PC-9 (cell line): ENCODE measurements at regions not wholly inside any gene's neighbourhood (a gene's known extent, or its start where the extent isn't known, plus 50 kb on each side); places are given as distances from the start of the nearest gene placed in this dataset.

Experiments
- BruUV-seq: library from RNA; stranded (reverse); fragments of 400-500 nt; replicated peaks from 2 replicates; lab custom pipeline; 2021; lab: Mats Ljungman, UMichigan
- CTCF ChIA-PET: fragments of 300-600 bp; sonication (Branson Sonifier 250); formaldehyde crosslinking; loops from one replicate; lab custom pipeline; 2022; ENCODE audit warnings: antibody characterized with exemption; lab: Charles Lee
- POLR2A ChIA-PET: fragments of 300-600 bp; sonication (Branson Sonifier 250); formaldehyde crosslinking; loops from one replicate; lab custom pipeline; 2022; ENCODE audit warnings: antibody characterized with exemption; ENCODE audit not compliant: unreplicated experiment; lab: Charles Lee
- DNase-seq, 2 experiments: peaks; one replicate each; pipeline versions ENCODE4 v3.0.0 to v3.0.0-alpha.2; 2015 to 2022; ENCODE audit warnings: mixed read lengths in 1 of 2
- H2AFZ ChIP-seq: fragments of 200-600 bp; sonication (generic); 2 replicates; pipeline ENCODE4 v1.8.1; 2017; ENCODE audit warnings: antibody characterized with exemption
- H3F3A ChIP-seq: fragments of 200-600 bp; sonication (generic); 2 replicates; pipeline ENCODE4 v1.8.1; 2017; ENCODE audit warnings: antibody characterized with exemption, mild to moderate bottlenecking, low read depth; ENCODE audit not compliant: insufficient read depth
- H3K27ac ChIP-seq: fragments of 200-600 bp; sonication (generic); 2 replicates; pipeline ENCODE4 v1.6.1; 2016; ENCODE audit warnings: mixed run types
- H3K27me3 ChIP-seq: fragments of 200-600 bp; sonication (generic); 2 replicates; pipeline ENCODE4 v1.6.1; 2016; ENCODE audit warnings: low read depth, mixed run types; ENCODE audit not compliant: insufficient read depth
- H3K36me3 ChIP-seq: fragments of 200-600 bp; sonication (generic); 2 replicates; pipeline ENCODE4 v1.6.1; 2016; ENCODE audit warnings: low read depth, mixed run types
- H3K4me1 ChIP-seq: fragments of 200-600 bp; sonication (generic); replicated peaks from 2 replicates; pipeline ENCODE4 v1.6.1; 2016; ENCODE audit warnings: mixed run types; ENCODE audit not compliant: insufficient read depth
- H3K4me2 ChIP-seq: fragments of 200-600 bp; sonication (generic); 2 replicates; pipeline ENCODE4 v1.6.1; 2017; ENCODE audit warnings: mixed run types
- H3K4me3 ChIP-seq: fragments of 200-600 bp; sonication (generic); 2 replicates; pipeline ENCODE4 v1.6.1; 2016; ENCODE audit warnings: mixed run types
- H3K79me2 ChIP-seq: fragments of 200-600 bp; sonication (generic); 2 replicates; pipeline ENCODE4 v1.6.1; 2017; ENCODE audit warnings: low read depth, mixed run types
- H3K9me2 ChIP-seq: fragments of 200-600 bp; sonication (generic); 2 replicates; pipeline ENCODE4 v1.8.1; 2017; ENCODE audit warnings: mild to moderate bottlenecking; ENCODE audit not compliant: insufficient read depth
- H3K9me3 ChIP-seq: fragments of 200-600 bp; sonication (generic); 2 replicates; pipeline ENCODE4 v1.8.1; 2016; ENCODE audit warnings: low read depth; ENCODE audit not compliant: insufficient read depth
- H4K20me1 ChIP-seq: fragments of 200-600 bp; sonication (generic); 2 replicates; pipeline ENCODE4 v1.8.1; 2017; ENCODE audit not compliant: insufficient read depth
- EZH2 ChIP-seq: fragments of 200-600 bp; sonication (generic); IDR thresholded peaks from 2 replicates; pipeline ENCODE4 v1.8.0; 2017; ENCODE audit warnings: antibody characterized with exemption, low read depth
- intact Hi-C: fragments of 100-400 bp; cut with micrococcal nuclease; formaldehyde crosslinking; loops from one replicate; pipeline ENCODE4 v1.10.0; 2022; ENCODE audit not compliant: unreplicated experiment
- TF ChIP-seq, protein P1 (sequence below): fragments of 200-600 bp; sonication (generic); conservative IDR thresholded peaks from 2 replicates; pipeline ENCODE4 v1.6.1; 2017; ENCODE audit warnings: mixed run types, antibody characterized with exemption, mild to moderate bottlenecking, moderate library complexity

DNA sequence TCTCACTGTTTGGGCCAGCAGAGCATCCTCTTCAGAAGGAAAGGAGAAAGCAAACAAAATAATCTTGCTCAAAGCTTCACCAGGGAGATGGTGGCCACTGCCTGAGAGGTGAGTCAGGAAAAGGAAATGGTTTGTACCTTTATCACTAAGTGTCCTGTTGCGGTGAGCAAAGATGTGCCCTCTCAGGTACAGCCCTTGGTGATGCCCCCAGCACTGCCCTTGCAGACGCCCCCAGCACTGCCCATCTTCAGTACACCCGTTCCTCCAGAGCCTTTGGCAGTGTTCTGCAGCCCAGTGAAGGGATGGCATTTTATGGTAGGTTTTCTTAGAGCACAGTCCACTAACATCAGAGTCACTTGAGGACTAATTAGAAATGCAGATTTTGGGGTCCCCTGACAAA lies 92.3 kb downstream of the ZNF621 start:
- Histone ChIP-seq H3K4me2 (no peak overlapping the region), H3K4me3 (no peak overlapping the region), H4K20me1 (no peaks in the 10 kb centered on the region), H3K27me3 (no peaks in the 10 kb centered on the region), H3F3A (no peaks in the 10 kb centered on the region), H3K9me3 (no peaks in the 10 kb centered on the region), H2AFZ (no peak overlapping the region), H3K27ac (no peak overlapping the region), H3K79me2 (no peaks in the 10 kb centered on the region), H3K36me3 (no peaks in the 10 kb centered on the region), H3K9me2 (no peaks in the 10 kb centered on the region), H3K4me1 (peaks cover 7% of the 10 kb centered on the region; the same call in 1 of the 2 replicates)
- intact Hi-C loops: no loop called here
- no peak for TF ChIP-seq EZH2
- TF ChIP-seq, protein P1, sequence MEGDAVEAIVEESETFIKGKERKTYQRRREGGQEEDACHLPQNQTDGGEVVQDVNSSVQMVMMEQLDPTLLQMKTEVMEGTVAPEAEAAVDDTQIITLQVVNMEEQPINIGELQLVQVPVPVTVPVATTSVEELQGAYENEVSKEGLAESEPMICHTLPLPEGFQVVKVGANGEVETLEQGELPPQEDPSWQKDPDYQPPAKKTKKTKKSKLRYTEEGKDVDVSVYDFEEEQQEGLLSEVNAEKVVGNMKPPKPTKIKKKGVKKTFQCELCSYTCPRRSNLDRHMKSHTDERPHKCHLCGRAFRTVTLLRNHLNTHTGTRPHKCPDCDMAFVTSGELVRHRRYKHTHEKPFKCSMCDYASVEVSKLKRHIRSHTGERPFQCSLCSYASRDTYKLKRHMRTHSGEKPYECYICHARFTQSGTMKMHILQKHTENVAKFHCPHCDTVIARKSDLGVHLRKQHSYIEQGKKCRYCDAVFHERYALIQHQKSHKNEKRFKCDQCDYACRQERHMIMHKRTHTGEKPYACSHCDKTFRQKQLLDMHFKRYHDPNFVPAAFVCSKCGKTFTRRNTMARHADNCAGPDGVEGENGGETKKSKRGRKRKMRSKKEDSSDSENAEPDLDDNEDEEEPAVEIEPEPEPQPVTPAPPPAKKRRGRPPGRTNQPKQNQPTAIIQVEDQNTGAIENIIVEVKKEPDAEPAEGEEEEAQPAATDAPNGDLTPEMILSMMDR: no peak
- DNase-seq: no peak
- CTCF ChIA-PET: no interaction called here
- POLR2A ChIA-PET: no interaction called here
- no TSS peak for BruUV-seq

DNA sequence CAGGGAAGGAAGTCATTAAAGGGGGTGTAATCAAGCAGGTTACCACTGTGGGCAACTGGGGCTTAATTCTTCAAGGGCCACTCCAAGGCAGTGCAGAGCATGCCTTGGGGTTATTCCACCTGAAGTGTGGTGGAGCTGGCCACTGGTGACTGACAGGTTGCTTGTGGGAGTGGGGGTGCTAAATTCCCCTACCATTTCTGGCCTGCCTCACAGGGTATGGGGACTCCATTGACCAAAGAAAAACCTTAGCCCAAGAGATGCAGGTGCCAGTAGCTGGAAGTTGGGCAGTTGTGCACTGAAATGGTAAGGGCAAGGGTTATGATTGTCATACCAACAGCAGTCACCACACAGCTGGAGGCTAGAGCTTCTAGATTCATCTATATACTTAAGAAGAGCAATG lies 93.4 kb downstream of the ZNF621 start:
- Histone ChIP-seq H3K4me2 (no peak overlapping the region), H3K27me3 (no peaks in the 10 kb centered on the region), H3K4me3 (no peak overlapping the region), H4K20me1 (no peaks in the 10 kb centered on the region), H3K4me1 (peaks cover 11% of the 10 kb centered on the region), H3K9me3 (no peaks in the 10 kb centered on the region), H2AFZ (no peak overlapping the region), H3K27ac (no peak overlapping the region), H3F3A (no peaks in the 10 kb centered on the region), H3K79me2 (no peaks in the 10 kb centered on the region), H3K9me2 (no peaks in the 10 kb centered on the region), H3K36me3 (no peaks in the 10 kb centered on the region)
- ChIA-PET POLR2A (no interaction called here), CTCF (no interaction called here)
- TF ChIP-seq EZH2: no peak
- TF ChIP-seq, protein P1: no peak
- intact Hi-C loops: no loop called here
- no peak for DNase-seq
- BruUV-seq: no TSS peak

DNA sequence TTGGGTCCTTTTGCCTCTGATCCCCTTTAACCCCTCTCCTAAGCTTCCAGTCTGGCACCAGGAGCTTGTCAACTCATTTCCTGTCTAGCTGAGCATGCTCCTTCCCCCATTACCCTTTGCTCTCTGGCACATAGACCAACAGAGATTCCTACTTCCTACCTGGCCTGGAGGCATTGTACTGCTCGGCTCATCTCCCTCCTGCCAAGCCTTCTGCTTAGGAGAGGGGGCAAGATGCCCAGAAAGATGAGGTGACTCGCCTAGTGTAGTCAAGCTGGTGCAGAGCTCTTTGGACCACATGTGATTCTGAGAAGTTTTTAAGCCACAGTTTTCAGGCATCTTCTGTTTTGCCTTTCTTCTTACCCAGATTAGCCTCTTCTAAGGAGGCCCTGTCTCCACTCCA lies 95.4 kb downstream of the ZNF621 start:
- TF ChIP-seq EZH2: no peak
- TF ChIP-seq, protein P1: no peak
- Histone ChIP-seq H3K79me2 (no peaks in the 10 kb centered on the region), H2AFZ (no peak overlapping the region), H3K4me3 (no peak overlapping the region), H3F3A (no peaks in the 10 kb centered on the region), H3K27ac (no peak overlapping the region), H3K4me2 (no peak overlapping the region), H3K4me1 (peaks cover 20% of the 10 kb centered on the region), H3K36me3 (no peaks in the 10 kb centered on the region), H3K9me3 (no peaks in the 10 kb centered on the region), H4K20me1 (no peaks in the 10 kb centered on the region), H3K9me2 (no peaks in the 10 kb centered on the region), H3K27me3 (no peaks in the 10 kb centered on the region)
- ChIA-PET POLR2A (no interaction called here), CTCF (no interaction called here)
- intact Hi-C loops: no loop called here
- BruUV-seq: no TSS peak
- no peak for DNase-seq
